SK-N-SH (cell line): ENCODE measurements at regions not wholly inside any gene's neighbourhood (a gene's known extent, or its start where the extent isn't known, plus 50 kb on each side); places are given as distances from the start of the nearest gene placed in this dataset.

Source experiments
- CTCF ChIA-PET: fragments of 300-600, 350-600 bp; formaldehyde crosslinking; extraction: SDS; loops from one replicate; lab custom pipeline; 2021; lab: Yijun Ruan, JAX
- POLR2A ChIA-PET: fragments of 350-600 bp; sonication (Branson Sonifier 250); formaldehyde crosslinking; extraction: SDS; loops from one replicate; lab custom pipeline; 2020; ENCODE audit warnings: antibody characterized with exemption, inconsistent platforms; lab: Yijun Ruan, JAX
- DNase-seq: peaks from one replicate; pipeline ENCODE4 v3.0.0; 2012
- H2AFZ ChIP-seq: fragments of 200-600 bp; sonication (generic); 2 replicates; pipeline ENCODE4 v1.8.1; 2016; ENCODE audit warnings: antibody characterized with exemption, mild to moderate bottlenecking, low read depth
- H3F3A ChIP-seq: fragments of 200-600 bp; sonication (generic); replicated peaks from 2 replicates; pipeline ENCODE3; 2016; ENCODE audit warnings: antibody characterized with exemption, mild to moderate bottlenecking; ENCODE audit not compliant: insufficient read depth
- H3K27ac ChIP-seq, 2 experiments: fragments of 200-500 bp in 1 of 2; fragments of 200-600 bp in 1 of 2; sonication (Bioruptor generic) in 1 of 2; sonication (generic), shearing (Covaris generic) in 1 of 2; 2 replicates each; pipeline versions ENCODE4 v1.5.1 to v1.6.1; 2014 to 2016; ENCODE audit warnings: low read depth in 2 of 2, inconsistent platforms in 1 of 2, low read length in 1 of 2, mild to moderate bottlenecking in 1 of 2, mixed read lengths in 1 of 2
- H3K27me3 ChIP-seq: fragments of 200-600 bp; sonication (generic), shearing (Covaris generic); 2 replicates; pipeline ENCODE4 v1.6.1; 2016; ENCODE audit warnings: mixed run types; ENCODE audit not compliant: insufficient read depth
- H3K36me3 ChIP-seq, 2 experiments: fragments of 200-500 bp in 1 of 2; fragments of 200-600 bp in 1 of 2; sonication (Bioruptor generic) in 1 of 2; sonication (generic) in 1 of 2; replicated peaks in 1 of 2; 2 replicates each; pipeline versions ENCODE3 to v1.5.1; 2014 to 2016; ENCODE audit warnings: low read length in 1 of 2, mild to moderate bottlenecking in 1 of 2; ENCODE audit not compliant: insufficient read depth in 2 of 2, control insufficient read depth in 1 of 2
- H3K4me1 ChIP-seq, 2 experiments: fragments of 200-500 bp in 1 of 2; fragments of 200-600 bp in 1 of 2; sonication (Bioruptor generic) in 1 of 2; sonication (generic), shearing (Covaris generic) in 1 of 2; 2 replicates each; pipeline versions ENCODE4 v1.5.1 to v1.6.1; 2014 to 2016; ENCODE audit warnings: low read depth in 1 of 2, low read length in 1 of 2, mixed run types in 1 of 2; ENCODE audit not compliant: insufficient read depth in 2 of 2, control insufficient read depth in 1 of 2
- H3K4me2 ChIP-seq: fragments of 200-600 bp; sonication (generic), shearing (Covaris generic); 2 replicates; pipeline ENCODE4 v1.6.1; 2017; ENCODE audit warnings: mixed run types
- H3K4me3 ChIP-seq, 2 experiments: fragments of 200-500 bp in 1 of 2; fragments of 200-600 bp in 1 of 2; sonication (Bioruptor generic) in 1 of 2; sonication (generic), shearing (Covaris generic) in 1 of 2; 2 replicates each; pipeline versions ENCODE4 v1.5.1 to v1.8.1; 2014 to 2016; ENCODE audit warnings: low read depth in 2 of 2, inconsistent platforms in 1 of 2, low read length in 1 of 2, mild to moderate bottlenecking in 1 of 2, mixed read lengths in 1 of 2, moderate library complexity in 1 of 2
- H3K79me2 ChIP-seq: fragments of 200-600 bp; sonication (generic); 2 replicates; pipeline ENCODE4 v1.8.1; 2017; ENCODE audit warnings: mild to moderate bottlenecking; ENCODE audit not compliant: insufficient read depth
- H3K9ac ChIP-seq: fragments of 200-600 bp; sonication (generic); 2 replicates; pipeline ENCODE4 v1.6.1; 2017; ENCODE audit warnings: mixed run types
- H3K9me2 ChIP-seq: fragments of 200-600 bp; sonication (generic); 2 replicates; pipeline ENCODE4 v1.6.1; 2017; ENCODE audit warnings: mixed run types
- H3K9me3 ChIP-seq: fragments of 200-600 bp; sonication (generic); 2 replicates; pipeline ENCODE4 v1.6.1; 2017; ENCODE audit warnings: mixed run types, mild to moderate bottlenecking, moderate library complexity
- H4K20me1 ChIP-seq: fragments of 200-600 bp; sonication (generic); 2 replicates; pipeline ENCODE4 v1.6.1; 2017; ENCODE audit warnings: mild to moderate bottlenecking, mixed run types; ENCODE audit not compliant: insufficient read depth
- CHD2 ChIP-seq: fragments of 150-350 bp; IDR thresholded peaks from 2 replicates; pipeline ENCODE4 v1.6.1; 2018; ENCODE audit warnings: low read length; ENCODE audit not compliant: partially characterized antibody
- EP300 ChIP-seq, 2 experiments: IDR thresholded peaks; 2 replicates each; pipeline versions ENCODE4 v1.4.0 to v1.6.1; 2012; ENCODE audit warnings: borderline replicate concordance in 1 of 2, low read depth in 1 of 2, low read length in 1 of 2
- EZH2phosphoT487 ChIP-seq: fragments of 200-600 bp; sonication (generic); IDR thresholded peaks from 2 replicates; pipeline ENCODE4 v1.6.1; 2017; ENCODE audit warnings: low read depth, mixed run types, mild to moderate bottlenecking, antibody characterized with exemption, moderate library complexity, borderline replicate concordance
- FOSL2 ChIP-seq: IDR thresholded peaks from 2 replicates; pipeline ENCODE4 v1.4.0; 2012; ENCODE audit warnings: low read depth, mild to moderate bottlenecking, moderate library complexity, borderline replicate concordance
- FOXM1 ChIP-seq: IDR thresholded peaks from 2 replicates; pipeline ENCODE4 v1.4.0; 2012; ENCODE audit warnings: low read depth, mild to moderate bottlenecking
- GABPA ChIP-seq: IDR thresholded peaks from 2 replicates; pipeline ENCODE4 v1.4.0; 2012; ENCODE audit warnings: low read depth, mild to moderate bottlenecking
- IRF3 ChIP-seq: fragments of 150-350 bp; IDR thresholded peaks from 2 replicates; pipeline ENCODE4 v1.6.1; 2016; ENCODE audit warnings: mild to moderate bottlenecking, low read depth, low read length
- JUND ChIP-seq: IDR thresholded peaks from 2 replicates; pipeline ENCODE4 v1.4.0; 2012
- PBX3 ChIP-seq: IDR thresholded peaks from 2 replicates; pipeline ENCODE4; 2012
- RFX5 ChIP-seq: IDR thresholded peaks from 2 replicates; pipeline ENCODE4 v1.6.1; 2012; ENCODE audit warnings: mild to moderate bottlenecking, improper control_type of control experiment, low read length
- TCF12 ChIP-seq: IDR thresholded peaks from 2 replicates; pipeline ENCODE4 v1.4.0; 2012
- TEAD4 ChIP-seq: IDR thresholded peaks from 2 replicates; pipeline ENCODE4 v1.4.0; 2012; ENCODE audit warnings: mild to moderate bottlenecking, borderline replicate concordance; ENCODE audit not compliant: insufficient read depth
- ZBTB33 ChIP-seq: IDR thresholded peaks from 2 replicates; pipeline ENCODE4 v1.4.0; 2012; ENCODE audit warnings: low read depth, borderline replicate concordance
- WGBS: methylation state at CpG from one replicate; pipeline ENCODE4 v1.1.6; 2017; ENCODE audit warnings: low lambda C conversion rate; 5-methylcytosine and 5-hydroxymethylcytosine counted together
- TF ChIP-seq, protein P1 (sequence below): fragments of 200-600 bp; sonication (generic); IDR thresholded peaks from 2 replicates; pipeline ENCODE4 v1.6.1; 2017; ENCODE audit warnings: antibody characterized with exemption, mild to moderate bottlenecking, moderate library complexity

DNA sequence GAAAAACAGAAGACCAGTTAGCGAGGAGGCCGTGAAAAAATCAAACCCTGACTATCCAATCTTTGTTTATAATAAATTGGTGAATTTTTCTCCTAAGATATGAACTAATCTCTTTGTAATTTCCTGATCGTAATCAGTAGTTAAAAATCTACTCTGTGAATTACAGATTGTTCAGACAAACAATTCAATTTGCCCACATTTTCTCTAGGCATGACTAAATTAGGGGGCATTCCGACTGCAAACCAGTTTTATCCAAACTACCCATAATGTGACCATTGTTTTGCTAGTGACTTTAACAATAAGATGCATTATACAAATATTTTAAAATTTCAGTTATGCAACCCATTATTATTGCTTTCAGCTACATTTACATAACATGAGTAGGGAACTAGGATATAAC is 546.9 kb upstream of the ADAMTS5 start:
- Histone ChIP-seq H3K36me3 (no peaks in the 10 kb centered on the region), H3K27ac (peak overlapping the region in 1 of 2 experiments; percentile 36; a peak in 1 of 4 replicates), H3K4me1 (peaks cover 0 to 5% of the 10 kb centered on the region in 2 experiments; a peak in 3 of 4 replicates), H3K4me3 (no peak overlapping the region), H3K9me3 (peaks cover 3% of the 10 kb centered on the region; the same call in 1 of the 2 replicates), H3F3A (peaks cover 6% of the 10 kb centered on the region), H2AFZ (no peak overlapping the region), H3K79me2 (no peaks in the 10 kb centered on the region), H4K20me1 (no peaks in the 10 kb centered on the region)
- DNase-seq, result no peak
- CTCF ChIA-PET, result no interaction called here
- TF ChIP-seq EZH2phosphoT487 (no peak), CHD2 (no peak), TCF12 (peak; percentile 56; the same call in 1 of the 2 replicates), JUND (peak; percentile 33; the same call in 1 of the 2 replicates), TEAD4 (peak; percentile 56; the same call in 1 of the 2 replicates), EP300 (IDR thresholded peaks at IDR 0.05; ENCODE audit: borderline replicate concordance in 1 of 2, low read depth in 1 of 2, low read length in 1 of 2) (peak in 1 of 2 experiments; percentile 66; a peak in 1 of 4 replicates), GABPA (no peak), IRF3 (no peak), FOXM1 (0 out of 2 replicates have a peak, but pooled peaks have one; percentile 17), PBX3 (0 out of 2 replicates have a peak, but pooled peaks have one; percentile 28), RFX5 (no peak), ZBTB33 (no peak), FOSL2 (0 out of 2 replicates have a peak, but pooled peaks have one; percentile 21)
- TF ChIP-seq, protein P1, sequence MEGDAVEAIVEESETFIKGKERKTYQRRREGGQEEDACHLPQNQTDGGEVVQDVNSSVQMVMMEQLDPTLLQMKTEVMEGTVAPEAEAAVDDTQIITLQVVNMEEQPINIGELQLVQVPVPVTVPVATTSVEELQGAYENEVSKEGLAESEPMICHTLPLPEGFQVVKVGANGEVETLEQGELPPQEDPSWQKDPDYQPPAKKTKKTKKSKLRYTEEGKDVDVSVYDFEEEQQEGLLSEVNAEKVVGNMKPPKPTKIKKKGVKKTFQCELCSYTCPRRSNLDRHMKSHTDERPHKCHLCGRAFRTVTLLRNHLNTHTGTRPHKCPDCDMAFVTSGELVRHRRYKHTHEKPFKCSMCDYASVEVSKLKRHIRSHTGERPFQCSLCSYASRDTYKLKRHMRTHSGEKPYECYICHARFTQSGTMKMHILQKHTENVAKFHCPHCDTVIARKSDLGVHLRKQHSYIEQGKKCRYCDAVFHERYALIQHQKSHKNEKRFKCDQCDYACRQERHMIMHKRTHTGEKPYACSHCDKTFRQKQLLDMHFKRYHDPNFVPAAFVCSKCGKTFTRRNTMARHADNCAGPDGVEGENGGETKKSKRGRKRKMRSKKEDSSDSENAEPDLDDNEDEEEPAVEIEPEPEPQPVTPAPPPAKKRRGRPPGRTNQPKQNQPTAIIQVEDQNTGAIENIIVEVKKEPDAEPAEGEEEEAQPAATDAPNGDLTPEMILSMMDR, result no peak
- TF ChIP-seq, all 33 proteins: peak for 7
- 52% methylated on average over 4 of the region's 4 CpGs for WGBS
- no peak overlapping the region for H3K9ac ChIP-seq
- H3K4me2 ChIP-seq, result no peak overlapping the region
- no peaks in the 10 kb centered on the region for H3K27me3 ChIP-seq
- H3K9me2 ChIP-seq, result no peaks in the 10 kb centered on the region
- POLR2A ChIA-PET, result no interaction called here
